DLD1 (cell line): ENCODE measurements at regions not wholly inside any gene's neighbourhood (a gene's known extent, or its start where the extent isn't known, plus 50 kb on each side); places are given as distances from the start of the nearest gene placed in this dataset.
"Not testable (repeated sequence)": the region's sequence is repeated elsewhere in the genome, so short reads cannot be mapped to it uniquely, and the experiment has no call there.

Experiments used
- in situ Hi-C: cut with HindIII; loops from 2 replicates; pipeline ENCODE4 v1.10.0; 2017; ENCODE audit warnings: low sequenced_read_pairs

- in situ Hi-C loops, result no loop called here
Measured at GRCh38 chr18:10114717-10115463, 201.1 kb downstream of the VAPA start.

- in situ Hi-C loops, result no loop called here
Measured at GRCh38 chr18:10116574-10116973, 202.8 kb downstream of the VAPA start.

GRCh38 chr18:10119528-10119927 is 205.7 kb downstream of the VAPA start:
- in situ Hi-C loops, result no loop called here

GRCh38 chr18:10119991-10120390 is 206.2 kb downstream of the VAPA start:
- in situ Hi-C loops, result no loop called here

GRCh38 chr18:10120622-10121021 is 206.8 kb downstream of the VAPA start:
- in situ Hi-C loops, result no loop called here

- in situ Hi-C loops, result no loop called here
Measured at GRCh38 chr18:10121028-10121427, 207.2 kb downstream of the VAPA start.

- in situ Hi-C loops, result no loop called here
Measured at GRCh38 chr18:10121786-10122515, 208.1 kb downstream of the VAPA start.

- in situ Hi-C loops, result no loop called here
Measured at GRCh38 chr18:10122988-10123950, 209.5 kb downstream of the VAPA start.

GRCh38 chr18:10124071-10124470 is 210.3 kb downstream of the VAPA start:
- in situ Hi-C loops, result no loop called here

GRCh38 chr18:10124557-10124956 is 210.7 kb downstream of the VAPA start:
- in situ Hi-C loops, result no loop called here

- in situ Hi-C loops, result no loop called here
Measured at GRCh38 chr18:10124967-10125366, 211.2 kb downstream of the VAPA start.

GRCh38 chr18:10127729-10128128 is 213.9 kb downstream of the VAPA start:
- in situ Hi-C loops, result no loop called here

GRCh38 chr18:10128921-10129501 is 215.2 kb downstream of the VAPA start:
- in situ Hi-C loops, result no loop called here

- in situ Hi-C loops, result no loop called here
Measured at GRCh38 chr18:10130606-10131005, 216.8 kb downstream of the VAPA start.

GRCh38 chr18:10131081-10131459 is 217.3 kb downstream of the VAPA start:
- in situ Hi-C loops, result no loop called here

- in situ Hi-C loops, result no loop called here
Measured at GRCh38 chr18:10131460-10132395, 217.9 kb downstream of the VAPA start.

GRCh38 chr18:10133516-10133915 is 219.7 kb downstream of the VAPA start:
- in situ Hi-C loops, result no loop called here

GRCh38 chr18:10134204-10134603 is 220.4 kb downstream of the VAPA start:
- in situ Hi-C loops, result no loop called here

GRCh38 chr18:10134749-10135148 is 220.9 kb downstream of the VAPA start:
- in situ Hi-C loops, result not testable (repeated sequence)
